ENCODE measurements at regions not wholly inside any gene's neighbourhood (a gene's known extent, or its start where the extent isn't known, plus 50 kb on each side); places are given as distances from the start of the nearest gene placed in this dataset.

DNA sequence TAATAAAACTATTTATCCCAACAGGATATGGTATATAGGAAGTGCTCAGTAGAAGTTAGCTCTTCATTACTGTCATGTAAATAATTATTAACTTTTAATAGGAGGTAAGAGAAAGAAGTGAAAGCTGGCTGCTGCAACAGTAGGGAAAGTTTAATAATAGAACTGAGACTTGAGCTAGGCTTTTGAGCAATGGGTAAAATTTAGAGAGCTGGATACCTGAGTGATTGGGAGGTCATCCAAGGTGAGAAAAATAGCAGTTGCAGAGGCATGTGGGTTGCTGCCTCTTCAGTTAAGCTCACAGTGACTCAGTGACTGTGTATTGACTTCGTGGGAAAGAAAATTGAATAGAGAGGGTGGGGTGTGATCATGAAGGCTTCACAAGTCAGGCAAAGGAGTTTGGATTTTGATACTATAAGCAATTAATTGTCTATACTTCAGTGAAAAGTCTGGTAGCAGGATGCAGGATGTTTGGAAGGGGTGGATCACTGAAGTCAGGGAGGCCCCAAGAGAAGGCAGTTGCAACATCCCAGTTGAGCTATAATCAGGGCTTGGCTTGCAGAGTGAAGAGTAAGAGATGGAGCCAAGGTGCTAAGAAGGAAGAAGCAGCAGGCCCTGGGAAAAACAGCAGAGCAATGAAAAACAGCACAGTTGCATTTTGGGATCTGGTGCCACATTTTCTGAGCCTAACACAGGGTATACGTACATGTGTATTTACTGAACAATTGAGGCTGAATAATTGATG, 172.0 kb upstream of the FRMD6 start:
- no peak for DNase-seq

DNA sequence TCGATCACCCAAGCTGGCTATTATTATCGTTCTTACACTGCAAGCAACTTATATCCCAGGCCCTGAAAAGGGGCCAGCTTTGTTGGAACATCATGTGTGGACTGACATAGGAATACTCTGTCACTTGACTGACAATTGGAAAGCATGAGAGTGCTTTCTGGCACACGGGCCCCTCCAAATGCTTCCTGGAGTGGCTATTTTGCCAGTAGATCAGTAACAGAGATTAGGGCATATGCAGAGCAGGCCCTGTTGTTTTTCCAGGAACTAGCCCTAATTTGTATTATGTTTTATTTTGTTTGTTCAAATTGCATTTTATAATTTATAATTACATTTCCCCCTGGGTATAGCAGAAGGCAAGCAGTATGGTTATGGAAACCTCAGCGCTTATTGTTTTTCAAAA, 170.1 kb upstream of the FRMD6 start:
- DNase-seq: no peak

DNA sequence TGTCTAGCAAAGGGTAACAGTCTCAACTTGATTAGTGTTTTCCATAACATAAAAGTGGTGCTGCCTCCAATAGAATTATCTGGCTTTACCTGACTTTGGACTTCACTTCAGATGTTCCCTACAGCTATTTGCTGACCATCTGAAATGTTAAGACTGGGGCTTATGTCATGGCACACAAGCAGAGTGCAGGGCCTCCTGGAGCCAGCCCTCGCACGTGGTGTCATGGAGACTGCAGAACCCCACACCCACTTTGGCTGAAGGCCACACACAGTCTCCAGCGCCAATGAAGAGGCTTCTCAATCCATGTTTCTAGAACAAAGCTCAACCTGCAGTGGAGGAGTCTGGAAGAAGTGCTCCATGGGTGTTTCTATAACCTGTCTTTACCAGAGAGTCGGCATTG, 169.6 kb upstream of the FRMD6 start:
- DNase-seq: no peak

DNA sequence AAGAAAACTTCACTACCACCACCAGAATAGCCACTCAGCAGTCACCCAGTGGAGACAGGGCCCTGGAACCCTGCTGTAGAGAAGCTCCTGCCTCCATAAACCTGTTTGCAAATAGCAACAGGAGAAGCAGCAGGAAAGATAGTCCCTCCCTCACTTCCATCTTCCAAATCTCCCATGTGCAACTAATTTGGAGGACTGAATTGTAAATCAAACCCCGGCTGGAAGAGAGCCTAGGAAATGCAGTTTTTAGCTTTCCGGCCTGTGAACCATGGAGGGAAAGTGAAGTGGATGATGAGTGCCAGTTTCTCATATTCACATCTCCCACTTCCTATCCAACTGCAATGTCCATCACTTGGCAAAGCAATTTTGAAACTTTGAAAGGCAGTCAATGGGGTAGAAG, 167.2 kb upstream of the FRMD6 start:
- DNase-seq: no peak

DNA sequence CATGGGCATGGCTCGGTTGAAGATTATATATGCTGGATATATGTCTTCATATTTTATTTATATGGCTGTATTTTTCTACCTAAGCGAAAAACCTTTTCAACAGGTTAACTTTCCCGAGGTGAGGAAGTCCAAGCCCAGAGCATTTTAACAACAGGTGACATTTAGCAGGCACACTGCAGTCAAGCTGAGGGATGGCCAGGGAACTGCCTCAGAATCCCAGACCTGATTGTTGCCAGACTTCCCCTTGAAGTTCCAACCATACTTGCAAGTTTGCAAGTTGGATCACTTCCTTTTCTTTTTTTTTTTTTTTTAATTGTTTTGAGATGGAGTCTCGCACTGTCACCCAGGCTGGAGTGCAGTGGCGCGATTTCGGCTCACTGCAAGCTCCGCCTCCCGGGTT, 166.0 kb upstream of the FRMD6 start:
- DNase-seq: no peak

DNA sequence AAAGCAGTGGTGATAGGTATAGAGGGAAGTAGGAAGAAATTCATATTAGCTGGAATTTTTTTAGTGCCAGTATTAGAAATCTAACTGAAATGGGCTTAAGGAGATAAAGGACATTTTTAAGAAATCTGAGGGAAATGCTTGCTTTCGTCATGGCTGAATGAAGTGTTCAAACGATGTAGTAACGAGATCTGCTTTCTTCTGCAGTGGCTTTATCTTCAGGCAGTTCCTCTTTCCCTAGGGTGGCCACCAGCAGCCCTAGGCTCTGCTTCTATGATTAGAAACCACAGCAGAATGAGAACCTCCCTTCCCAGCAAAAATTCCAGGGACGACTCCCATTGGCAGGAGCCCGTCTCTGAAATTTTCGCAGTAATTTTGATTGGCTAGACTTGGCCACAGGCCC, 163.9 kb upstream of the FRMD6 start:
- DNase-seq: no peak

DNA sequence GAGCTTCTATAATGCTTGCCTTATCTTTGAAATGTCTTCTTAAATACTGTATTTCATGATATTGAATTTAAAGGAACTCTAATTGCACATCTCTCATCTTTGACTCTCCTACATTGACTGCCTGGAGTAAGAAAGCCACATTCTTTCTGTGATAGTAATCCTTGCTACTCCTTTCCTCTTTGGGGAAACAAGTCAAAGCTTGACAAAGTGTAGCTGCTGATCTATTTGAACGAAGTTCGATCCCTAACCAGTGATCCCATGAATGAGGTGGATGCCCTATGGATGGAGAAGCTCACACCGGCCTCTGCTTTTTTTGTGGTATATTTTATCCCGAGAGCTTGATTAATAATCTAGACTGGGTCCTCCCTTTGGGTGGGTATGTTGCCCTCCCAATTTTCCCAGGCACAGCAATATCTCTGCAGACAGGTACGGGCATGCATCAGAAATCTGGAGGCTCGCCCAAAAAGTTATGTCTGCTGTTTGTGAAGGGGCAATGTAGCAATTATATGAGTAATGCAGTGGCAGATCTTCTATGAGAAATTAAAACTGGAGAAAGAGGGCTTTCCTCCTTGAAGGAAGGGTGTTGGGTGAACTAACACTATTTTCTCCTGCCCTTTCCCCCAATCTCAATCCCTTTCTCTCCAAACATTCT, 163.0 kb upstream of the FRMD6 start:
- DNase-seq: no peak

DNA sequence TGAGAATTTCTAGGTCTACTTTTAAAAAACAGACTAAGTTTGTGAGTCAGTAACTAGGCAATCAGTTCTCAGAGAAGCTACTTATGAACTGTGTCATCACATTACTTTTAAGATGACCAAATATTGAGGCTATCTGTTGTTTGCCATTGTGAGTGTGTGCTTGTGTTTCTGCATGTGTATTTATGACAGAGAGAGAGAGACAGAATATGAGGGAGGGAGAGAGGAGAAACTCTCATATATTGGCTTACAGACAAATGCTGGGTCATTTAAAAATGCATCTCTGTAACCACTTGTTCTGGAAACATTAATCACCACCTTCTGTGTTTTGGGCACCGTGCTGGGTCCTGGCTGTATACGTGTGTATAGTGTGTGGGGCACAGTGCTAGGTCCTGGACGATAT, 161.5 kb upstream of the FRMD6 start:
- no peak for DNase-seq

DNA sequence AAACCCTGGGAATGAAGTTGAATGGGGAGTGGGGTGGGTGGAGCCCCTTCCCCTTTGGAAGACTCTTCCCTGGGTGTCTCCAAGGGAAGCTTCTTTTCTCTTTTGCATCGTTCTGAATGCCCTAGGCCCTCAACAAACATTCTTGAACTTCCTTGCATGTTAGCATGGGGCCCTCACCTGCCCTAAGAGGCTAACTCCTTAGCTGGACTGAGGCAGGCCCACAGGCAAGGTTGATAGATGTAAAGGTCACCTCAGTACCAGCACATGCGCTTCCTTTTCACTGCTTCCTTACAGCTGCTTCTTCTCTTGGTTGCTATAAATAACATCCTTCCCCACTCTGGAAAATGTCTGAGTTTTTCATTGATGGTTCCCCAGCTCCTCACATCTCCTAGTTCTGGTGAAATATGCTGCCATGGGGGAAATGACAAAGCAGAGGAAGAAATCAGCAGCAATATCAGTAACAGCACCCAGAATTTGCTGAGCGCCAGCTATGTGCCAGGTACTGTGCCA, 160.6 kb upstream of the FRMD6 start:
- no peak for DNase-seq

DNA sequence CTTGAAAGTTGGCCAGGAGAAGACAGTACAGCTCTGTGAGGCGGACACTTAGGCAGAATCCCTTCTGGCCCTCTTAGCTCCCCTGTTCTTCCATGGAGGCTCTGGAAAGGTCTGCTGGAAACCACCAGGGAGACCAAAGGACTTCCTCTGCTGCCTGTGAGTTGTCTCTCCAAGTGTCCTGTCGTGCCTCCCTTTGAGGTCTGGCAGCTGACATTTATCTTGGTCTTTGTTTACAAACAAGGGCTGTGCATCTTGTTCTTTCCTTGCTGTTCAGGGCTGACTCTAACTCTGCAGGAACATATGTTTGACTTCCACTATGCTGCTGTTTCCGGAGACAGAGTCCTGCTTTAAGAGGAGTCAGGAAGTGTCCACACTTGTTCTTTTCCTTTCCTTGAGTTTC, 159.9 kb upstream of the FRMD6 start:
- no peak for DNase-seq

DNA sequence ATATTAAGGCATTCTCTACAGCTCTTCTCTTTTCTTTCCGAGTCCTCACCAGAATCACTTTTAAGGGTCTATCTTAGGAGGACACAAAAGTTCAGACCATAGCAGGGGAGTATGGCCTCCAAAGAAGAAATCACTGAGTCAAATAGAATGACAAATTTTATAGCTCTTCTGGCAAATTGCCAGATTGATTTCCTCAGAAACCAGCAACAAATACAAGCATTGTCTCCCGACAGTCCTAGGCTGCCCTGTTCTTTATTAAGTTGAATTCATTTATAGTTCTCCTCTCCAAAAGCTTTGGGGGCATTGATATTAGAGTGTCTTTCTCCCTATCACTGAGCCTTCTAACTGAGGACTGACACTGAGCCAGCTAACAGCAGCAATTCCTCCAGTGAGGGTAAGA, 156.4 kb upstream of the FRMD6 start:
- DNase-seq: no peak

DNA sequence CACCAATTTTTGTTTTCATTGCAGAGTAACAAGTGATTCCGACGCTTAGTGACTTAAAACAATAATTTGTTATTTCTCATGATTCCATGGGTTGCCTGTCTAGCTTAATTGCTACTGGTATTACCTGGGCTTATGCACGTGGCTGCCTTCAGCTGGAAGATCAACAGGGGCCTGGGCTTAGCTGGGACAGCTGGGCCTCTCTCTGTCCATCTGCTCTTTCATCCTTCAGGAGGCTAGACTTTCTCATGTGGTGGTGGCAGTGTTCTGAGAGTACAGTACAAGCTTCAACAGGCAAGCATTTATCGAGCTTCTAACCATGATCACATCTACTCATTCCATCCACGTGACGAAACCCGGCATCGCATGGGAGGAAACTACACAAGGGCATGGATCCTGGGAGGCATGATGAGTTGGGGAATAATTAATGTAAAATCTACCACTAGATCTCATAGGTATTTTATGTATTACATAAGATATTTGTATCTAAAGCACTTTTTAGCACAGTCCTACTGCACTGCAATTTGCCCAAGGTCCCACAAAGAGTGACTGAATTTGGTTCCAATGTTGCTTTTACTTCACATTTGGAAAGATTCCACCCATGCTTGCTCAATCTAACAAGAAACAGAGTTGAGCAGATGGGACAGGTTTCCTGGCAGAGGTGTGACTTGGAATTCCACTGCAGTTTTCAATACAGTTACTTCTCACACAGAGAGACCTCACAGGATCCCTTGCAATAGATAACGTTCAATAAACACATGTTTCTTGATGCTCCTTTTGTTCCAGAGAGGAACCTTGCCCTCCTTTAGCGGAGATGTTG, 153.1 kb upstream of the FRMD6 start:
- no peak for DNase-seq

DNA sequence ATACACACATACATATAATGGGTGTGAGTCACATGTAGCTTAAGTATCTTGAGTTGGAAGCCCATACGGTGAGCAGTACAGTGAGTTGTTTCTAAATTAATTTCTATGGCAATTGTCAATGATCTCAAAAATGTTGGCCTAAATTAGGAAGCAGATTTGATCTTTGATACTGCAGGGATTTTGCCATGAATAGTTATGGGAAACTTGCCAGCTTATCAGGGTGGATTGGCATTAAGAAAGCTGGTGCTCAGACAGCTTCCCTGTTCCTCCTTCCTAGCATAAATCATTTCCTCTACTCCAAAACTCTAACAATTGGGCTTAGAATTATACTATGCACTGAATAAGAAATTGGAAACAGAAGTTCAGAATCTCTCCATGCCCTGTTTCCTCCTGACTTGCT, 150.9 kb upstream of the FRMD6 start:
- no peak for DNase-seq

DNA sequence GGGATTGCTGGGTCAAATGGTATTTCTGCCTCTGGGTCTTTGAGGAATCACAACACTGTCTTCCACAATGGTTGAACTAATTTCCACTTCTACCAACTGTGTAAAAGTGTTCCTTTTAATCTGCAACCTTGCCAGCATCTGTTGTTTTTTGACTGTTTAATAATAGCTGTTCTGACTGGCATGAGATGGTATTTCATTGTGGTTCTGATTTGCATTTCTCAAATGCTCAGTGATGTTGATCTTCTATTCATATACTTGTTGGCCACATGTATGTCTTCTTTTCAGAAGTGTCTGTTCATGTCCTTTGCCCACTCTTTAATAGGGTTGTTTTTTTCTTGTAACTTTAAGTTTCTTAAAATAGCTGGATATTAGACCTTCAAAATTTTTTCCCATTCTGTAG, 150.0 kb upstream of the FRMD6 start:
- no peak for DNase-seq

DNA sequence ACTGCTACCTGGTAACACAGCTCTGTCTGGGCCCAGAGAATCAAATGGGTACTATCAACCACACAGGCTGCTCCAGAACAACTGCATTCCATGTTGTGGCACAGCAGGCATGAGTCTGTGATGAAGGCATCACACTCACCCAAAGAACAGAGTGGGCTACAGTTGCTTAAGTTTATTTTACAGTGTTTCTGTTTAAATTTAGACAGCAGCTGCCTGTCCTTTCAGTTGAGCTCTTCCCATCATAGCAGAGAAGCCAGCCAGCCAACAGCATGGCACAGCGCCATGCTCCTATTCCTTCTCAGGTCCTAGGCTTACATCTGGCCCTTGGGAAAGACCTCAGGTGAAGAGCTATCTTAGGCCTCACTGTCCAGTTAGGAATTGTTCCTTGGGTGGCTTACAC, 147.0 kb upstream of the FRMD6 start:
- no peak for DNase-seq

DNA sequence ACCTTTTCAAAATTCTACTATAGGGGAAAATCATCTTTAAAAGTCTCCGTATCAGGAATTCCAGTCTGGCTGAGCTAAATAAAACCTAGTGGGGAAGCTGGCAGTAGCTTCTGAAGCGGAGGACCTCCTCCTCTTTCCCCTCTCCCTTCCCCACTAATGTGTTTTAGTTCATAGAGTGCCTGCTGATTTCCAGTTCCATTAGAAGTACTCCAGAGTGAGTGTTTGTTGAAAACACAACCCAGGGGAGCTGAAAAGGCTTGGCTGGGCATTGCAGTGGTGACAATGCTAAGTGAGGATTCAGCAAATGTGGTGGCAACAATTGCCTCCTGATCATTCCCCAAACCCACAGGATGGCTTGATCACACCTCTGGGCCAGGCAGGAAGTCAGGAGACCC, 144.2 kb upstream of the FRMD6 start:
- DNase-seq: peak; percentile 92

DNA sequence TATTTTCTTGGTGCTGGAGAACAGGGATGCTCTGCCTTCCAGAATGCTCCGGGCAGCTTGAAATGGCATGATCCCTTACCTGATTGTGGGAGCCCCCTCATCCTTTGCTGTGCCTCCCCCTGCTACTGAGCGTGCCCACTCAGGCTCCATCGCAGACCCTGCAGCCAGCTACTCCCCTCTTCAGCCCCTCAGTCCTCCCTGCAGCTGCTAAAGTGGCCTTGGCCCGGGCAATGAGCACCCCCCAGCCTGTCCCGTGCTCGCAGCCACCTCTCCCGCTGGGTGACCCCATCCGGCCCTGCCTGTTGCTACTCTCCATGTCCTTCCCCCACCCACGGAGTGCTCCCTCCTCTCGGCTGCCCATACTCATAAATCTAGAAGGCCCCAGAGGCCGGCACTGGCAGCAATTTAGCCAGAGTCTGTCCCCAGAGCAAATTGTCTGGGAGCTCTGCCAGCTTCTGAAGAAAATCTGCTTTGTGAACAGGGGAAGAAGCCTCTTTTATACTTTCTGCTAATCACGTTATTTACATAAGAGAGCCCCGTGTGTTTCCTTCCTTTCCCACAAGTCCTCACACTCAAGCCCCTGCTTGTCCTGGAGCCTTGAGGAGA, 143.7 kb upstream of the FRMD6 start:
- DNase-seq: peak; percentile 55

DNA sequence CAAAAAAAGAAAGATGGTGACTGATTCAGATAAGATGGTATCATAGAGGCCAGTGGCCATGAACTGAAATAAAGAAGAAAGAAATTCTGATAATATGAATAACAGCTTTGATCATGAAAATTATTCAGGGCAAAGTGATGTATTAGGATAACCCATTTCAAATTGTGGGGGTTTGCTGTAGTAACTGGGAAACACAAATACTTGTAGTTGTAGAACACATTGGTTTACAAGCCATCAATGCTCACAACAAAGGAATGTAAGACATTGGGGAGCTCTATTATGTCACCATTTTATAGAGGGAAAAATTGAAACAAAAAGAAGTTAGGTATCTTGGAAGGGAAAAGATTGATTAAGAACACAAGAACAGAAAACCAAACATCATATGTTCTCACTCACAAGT, 140.4 kb upstream of the FRMD6 start:
- DNase-seq: no peak

DNA sequence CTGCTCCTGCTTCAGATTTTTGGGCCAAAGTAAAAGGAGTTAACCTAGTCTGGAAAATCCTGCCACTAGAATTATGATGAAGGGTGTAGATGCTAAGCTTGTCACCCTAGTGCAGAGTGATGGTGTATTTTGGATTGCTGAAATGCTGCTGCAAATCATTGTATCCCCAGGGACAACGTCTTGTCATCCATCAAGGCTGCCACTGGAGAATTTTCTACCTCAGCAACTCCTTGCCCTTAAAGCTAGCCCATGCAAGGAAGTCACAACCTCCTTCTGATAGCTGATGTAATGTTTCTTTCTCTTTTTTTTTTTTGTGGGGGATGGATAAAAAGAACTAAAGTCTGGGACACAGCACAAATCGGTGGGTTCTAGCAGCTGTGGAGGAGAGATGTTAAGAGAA, 139.4 kb upstream of the FRMD6 start:
- DNase-seq: no peak

DNA sequence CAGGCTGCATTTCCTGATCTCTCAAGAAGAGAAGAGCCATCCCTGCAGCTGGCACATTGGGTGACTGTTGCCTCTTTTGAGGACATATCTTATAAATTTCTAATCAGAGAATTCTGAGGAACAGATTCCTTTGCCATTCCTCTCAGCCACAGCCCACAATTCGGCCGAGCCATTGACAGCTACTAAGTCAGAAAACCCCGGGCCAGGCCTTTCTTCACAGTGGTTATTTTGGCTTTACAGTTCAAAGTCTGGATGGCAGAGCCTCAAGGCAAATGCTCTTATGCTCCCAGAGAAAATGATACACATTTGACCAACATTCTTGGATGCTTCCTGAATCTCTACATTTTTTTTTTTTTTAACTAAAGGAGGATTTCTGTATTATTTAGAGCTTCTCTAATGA, 138.4 kb upstream of the FRMD6 start:
- DNase-seq: no peak

DNA sequence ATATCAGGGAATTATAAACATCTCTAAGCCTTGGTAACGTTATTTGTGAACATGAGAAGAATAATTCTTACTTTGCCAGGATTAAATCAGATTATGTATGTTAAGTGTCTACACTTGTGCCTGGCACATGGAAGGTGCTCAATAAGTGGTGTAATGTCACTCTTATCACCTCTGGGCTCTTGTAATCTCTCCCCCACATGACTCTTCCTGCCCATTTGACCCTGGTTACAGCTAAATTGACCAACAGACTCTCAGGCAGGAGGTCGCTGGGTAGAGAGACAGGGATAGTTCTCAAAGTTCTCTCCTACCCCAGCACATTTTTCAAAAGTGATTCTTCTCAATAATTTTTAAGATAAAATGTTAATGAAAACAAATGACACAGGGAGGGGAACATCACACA, 137.8 kb upstream of the FRMD6 start:
- no peak for DNase-seq

DNA sequence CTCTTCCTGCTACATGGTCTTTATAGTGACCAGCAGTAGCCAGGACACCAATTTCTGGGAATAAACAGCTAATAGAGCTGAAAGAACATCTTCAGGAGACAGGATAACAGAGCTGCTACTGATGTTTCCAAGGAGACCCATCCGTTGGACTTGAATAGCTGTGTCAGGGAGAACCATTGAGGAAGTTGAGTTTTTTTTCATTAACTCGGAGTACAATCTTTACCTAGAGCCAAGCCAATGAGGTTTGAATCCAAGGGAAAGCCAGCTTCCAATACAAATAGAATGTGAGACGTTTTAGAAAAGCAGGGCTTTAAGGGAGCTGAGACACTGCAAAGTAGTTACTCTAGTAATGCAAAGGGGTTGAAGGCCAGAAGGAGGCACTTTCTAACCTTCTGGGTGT, 136.1 kb upstream of the FRMD6 start:
- no peak for DNase-seq

DNA sequence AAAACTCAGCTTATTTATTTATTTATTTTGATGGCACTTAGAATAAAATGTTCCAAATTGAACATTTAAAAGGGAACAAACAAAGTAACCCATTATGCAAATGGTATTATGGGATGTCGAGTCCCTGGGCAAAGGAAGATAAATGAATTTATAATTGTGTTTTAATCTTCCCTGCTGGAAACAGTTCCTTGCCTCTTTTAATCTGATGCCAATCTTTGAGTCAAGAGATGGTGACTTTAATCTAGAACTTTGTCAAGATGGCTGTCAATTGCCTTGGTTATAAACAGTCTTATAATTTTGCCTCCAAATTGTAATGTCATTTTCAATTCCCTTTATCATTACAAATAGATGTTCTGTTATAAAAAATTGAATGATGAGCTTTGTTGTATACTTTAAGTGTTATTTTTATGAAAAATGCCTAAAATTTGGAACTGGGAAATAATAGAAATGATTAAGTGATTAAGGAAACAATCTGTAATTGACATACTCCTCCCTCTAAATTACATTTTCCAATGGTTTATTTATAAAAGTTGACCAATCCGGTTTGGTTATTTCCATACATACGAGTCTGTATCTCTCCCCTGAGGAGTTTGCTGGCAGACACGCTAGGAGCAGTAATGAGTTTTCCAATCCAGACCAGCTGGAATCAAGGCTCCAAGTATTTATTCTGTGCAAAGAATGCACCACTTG, 134.9 kb upstream of the FRMD6 start:
- peak; percentile 12 for DNase-seq

All from NCI-H345 (cell line).